NCI-H510A (cell line): ENCODE measurements at regions not wholly inside any gene's neighbourhood (a gene's known extent, or its start where the extent isn't known, plus 50 kb on each side); places are given as distances from the start of the nearest gene placed in this dataset.

Experiments
- DNase-seq: peaks from one replicate; lab custom pipeline; 2025; lab: John Stamatoyannopoulos, UW

- no peak for DNase-seq
These were observed 618.3 kb upstream of the SETBP1 start for GRCh38 chr18:44062345-44062744.

- DNase-seq, result no peak
These were observed 615.5 kb upstream of the SETBP1 start for GRCh38 chr18:44065206-44065605.

- no peak for DNase-seq
These were observed 614.1 kb upstream of the SETBP1 start for GRCh38 chr18:44066541-44066940.

- no peak for DNase-seq
These were observed 613.5 kb upstream of the SETBP1 start for GRCh38 chr18:44067186-44067585.

- no peak for DNase-seq
These were observed 605.6 kb upstream of the SETBP1 start for GRCh38 chr18:44075038-44075437.

GRCh38 chr18:44079606-44080005 is 601.1 kb upstream of the SETBP1 start:
- no peak for DNase-seq

- no peak for DNase-seq
These were observed 600.6 kb upstream of the SETBP1 start for GRCh38 chr18:44080054-44080453.

- no peak for DNase-seq
These were observed 591.0 kb upstream of the SETBP1 start for GRCh38 chr18:44089732-44090131.

- no peak for DNase-seq
These were observed 590.2 kb upstream of the SETBP1 start for GRCh38 chr18:44090453-44090852.

- no peak for DNase-seq
These were observed 587.4 kb upstream of the SETBP1 start for GRCh38 chr18:44093253-44093652.

- DNase-seq, result no peak
These were observed 584.7 kb upstream of the SETBP1 start for GRCh38 chr18:44096016-44096415.

- no peak for DNase-seq
These were observed 582.1 kb upstream of the SETBP1 start for GRCh38 chr18:44098551-44099098.

- DNase-seq, result no peak
These were observed 573.5 kb upstream of the SETBP1 start for GRCh38 chr18:44107187-44107586.

- no peak for DNase-seq
These were observed 569.4 kb upstream of the SETBP1 start for GRCh38 chr18:44111337-44111736.

GRCh38 chr18:44117821-44118220 is 562.9 kb upstream of the SETBP1 start:
- no peak for DNase-seq

- no peak for DNase-seq
These were observed 561.1 kb upstream of the SETBP1 start for GRCh38 chr18:44119607-44120006.

GRCh38 chr18:44123743-44124142 is 556.9 kb upstream of the SETBP1 start:
- no peak for DNase-seq

- no peak for DNase-seq
These were observed 555.2 kb upstream of the SETBP1 start for GRCh38 chr18:44125446-44125845.

GRCh38 chr18:44126598-44126997 is 554.1 kb upstream of the SETBP1 start:
- no peak for DNase-seq

- no peak for DNase-seq
These were observed 552.3 kb upstream of the SETBP1 start for GRCh38 chr18:44128365-44128764.

- peak; percentile 1 for DNase-seq
These were observed 550.2 kb upstream of the SETBP1 start for GRCh38 chr18:44130376-44130942.

GRCh38 chr18:44133483-44133882 is 547.2 kb upstream of the SETBP1 start:
- DNase-seq, result no peak

- no peak for DNase-seq
These were observed 546.2 kb upstream of the SETBP1 start for GRCh38 chr18:44134447-44134846.

- no peak for DNase-seq
These were observed 544.9 kb upstream of the SETBP1 start for GRCh38 chr18:44135741-44136140.
